HG02884 (cell line): ENCODE measurements at regions not wholly inside any gene's neighbourhood (a gene's known extent, or its start where the extent isn't known, plus 50 kb on each side); places are given as distances from the start of the nearest gene placed in this dataset.
"Not testable (repeated sequence)": the region's sequence is repeated elsewhere in the genome, so short reads cannot be mapped to it uniquely, and the experiment has no call there.

Experiments used
- ATAC-seq: cut with Tn5 transposase; IDR thresholded peaks from one replicate; pipeline ENCODE4 v1.9.1; 2021; ENCODE audit warnings: mild to moderate bottlenecking, moderate library complexity; ENCODE audit not compliant: unreplicated experiment

- no peak for ATAC-seq
Measured at GRCh38 chr13:74272826-74273225, 138.6 kb upstream of the KLF12 start.

- ATAC-seq, result no peak
Measured at GRCh38 chr13:74270018-74270417, 135.8 kb upstream of the KLF12 start.

- no peak for ATAC-seq
Measured at GRCh38 chr13:74266861-74267260, 132.7 kb upstream of the KLF12 start.

- ATAC-seq, result no peak
Measured at GRCh38 chr13:74266309-74266708, 132.1 kb upstream of the KLF12 start.

- ATAC-seq, result no peak
Measured at GRCh38 chr13:74264333-74264732, 130.1 kb upstream of the KLF12 start.

GRCh38 chr13:74260420-74260819 lies 126.2 kb upstream of the KLF12 start:
- ATAC-seq, result not testable (repeated sequence)

- ATAC-seq, result no peak
Measured at GRCh38 chr13:74259641-74260040, 125.4 kb upstream of the KLF12 start.

- ATAC-seq, result no peak
Measured at GRCh38 chr13:74258961-74259360, 124.8 kb upstream of the KLF12 start.

- no peak for ATAC-seq
Measured at GRCh38 chr13:74256969-74257368, 122.8 kb upstream of the KLF12 start.

- no peak for ATAC-seq
Measured at GRCh38 chr13:74253161-74253560, 119.0 kb upstream of the KLF12 start.

- ATAC-seq, result no peak
Measured at GRCh38 chr13:74251778-74252519, 117.7 kb upstream of the KLF12 start.

- no peak for ATAC-seq
Measured at GRCh38 chr13:74250738-74251190, 116.6 kb upstream of the KLF12 start.

GRCh38 chr13:74248477-74248876 lies 114.3 kb upstream of the KLF12 start:
- no peak for ATAC-seq

- no peak for ATAC-seq
Measured at GRCh38 chr13:74246487-74246886, 112.3 kb upstream of the KLF12 start.

GRCh38 chr13:74243637-74244526 lies 109.7 kb upstream of the KLF12 start:
- ATAC-seq, result no peak

- ATAC-seq, result not testable (repeated sequence)
Measured at GRCh38 chr13:74241343-74241742, 107.1 kb upstream of the KLF12 start.

GRCh38 chr13:74230984-74231501 lies 96.8 kb upstream of the KLF12 start:
- no peak for ATAC-seq

GRCh38 chr13:74229242-74229641 lies 95.0 kb upstream of the KLF12 start:
- ATAC-seq, result no peak

GRCh38 chr13:74227476-74228158 lies 93.4 kb upstream of the KLF12 start:
- ATAC-seq, result no peak

- no peak for ATAC-seq
Measured at GRCh38 chr13:74226791-74227475, 92.7 kb upstream of the KLF12 start.

- ATAC-seq, result no peak
Measured at GRCh38 chr13:74221752-74222151, 87.5 kb upstream of the KLF12 start.
